H1 (cell line): ENCODE measurements at regions not wholly inside any gene's neighbourhood (a gene's known extent, or its start where the extent isn't known, plus 50 kb on each side); places are given as distances from the start of the nearest gene placed in this dataset.

Experiments
- CTCF ChIA-PET: fragments of 300-600 bp; sonication (Branson Sonifier 250); formaldehyde crosslinking; loops from one replicate; lab custom pipeline; 2021; ENCODE audit not compliant: partially characterized antibody; lab: Charles Lee
- POLR2A ChIA-PET: fragments of 300-600 bp; sonication (Branson Sonifier 250); formaldehyde crosslinking; loops from one replicate; lab custom pipeline; 2021; ENCODE audit warnings: inconsistent platforms; ENCODE audit not compliant: partially characterized antibody; lab: Charles Lee
- DNase-seq, 2 experiments: peaks; one replicate each; pipeline versions ENCODE4 v3.0.0 to v3.0.0-alpha.2; 2010 to 2022; ENCODE audit warnings: low spot score in 2 of 2, low read depth in 1 of 2, mixed read lengths in 1 of 2
- FAIRE-seq: peaks from 2 replicates; lab custom pipeline; 2011; peaks lifted over from hg19 to GRCh38; lab: Jason Lieb, UNC
- H2AFZ ChIP-seq: 2 replicates; pipeline ENCODE4 v1.8.1; 2012; ENCODE audit warnings: low read length, inconsistent platforms
- H2AK5ac ChIP-seq: 2 replicates; pipeline ENCODE4 v1.6.1; 2013; ENCODE audit warnings: low read depth, low read length
- H2BK120ac ChIP-seq: replicated peaks from 2 replicates; pipeline ENCODE3; 2013; ENCODE audit warnings: low read depth, low read length, inconsistent platforms
- H2BK12ac ChIP-seq: 2 replicates; pipeline ENCODE4 v1.6.1; 2013; ENCODE audit warnings: low read depth, low read length
- H2BK15ac ChIP-seq: 2 replicates; pipeline ENCODE4 v1.6.1; 2013; ENCODE audit warnings: low read length
- H2BK20ac ChIP-seq: 2 replicates; pipeline ENCODE4 v1.6.1; 2013; ENCODE audit warnings: low read length
- H2BK5ac ChIP-seq: 2 replicates; pipeline ENCODE4 v1.6.1; 2013; ENCODE audit warnings: low read depth, low read length
- H3K14ac ChIP-seq: 2 replicates; pipeline ENCODE4 v1.6.1; 2013; ENCODE audit warnings: inconsistent platforms; ENCODE audit not compliant: insufficient read length
- H3K18ac ChIP-seq: 2 replicates; pipeline ENCODE4 v1.6.1; 2013; ENCODE audit warnings: low read length; ENCODE audit errors: extremely low read depth
- H3K23ac ChIP-seq: 2 replicates; pipeline ENCODE4 v1.6.1; 2013; ENCODE audit warnings: inconsistent platforms; ENCODE audit not compliant: insufficient read length
- H3K23me2 ChIP-seq: 2 replicates; pipeline ENCODE4 v1.6.1; 2013; ENCODE audit warnings: low read depth, low read length
- H3K27ac ChIP-seq: 2 replicates; pipeline ENCODE4 v1.6.1; 2011; ENCODE audit warnings: low read depth, low read length, inconsistent platforms
- H3K27me3 ChIP-seq, 4 experiments: replicated peaks in 1 of 4; 1 replicate in 1 of 4; 2 replicates in 3 of 4; pipeline versions ENCODE4 v1.6.1 to v1.8.1; 2011 to 2013; ENCODE audit warnings: low read length in 3 of 4, mild to moderate bottlenecking in 3 of 4, inconsistent platforms in 2 of 4, mixed read lengths in 2 of 4, moderate library complexity in 1 of 4; ENCODE audit not compliant: control insufficient read depth in 3 of 4, insufficient read depth in 3 of 4; ENCODE audit errors: extremely low read depth in 1 of 4
- H3K36me3 ChIP-seq, 4 experiments: 2 replicates each; pipeline versions ENCODE4 v1.6.1 to v1.8.1; 2011 to 2013; ENCODE audit warnings: mild to moderate bottlenecking in 4 of 4, low read length in 3 of 4, moderate library complexity in 2 of 4, control low read depth in 1 of 4, inconsistent platforms in 1 of 4; ENCODE audit not compliant: insufficient read depth in 4 of 4, control insufficient read depth in 2 of 4
- H3K4ac ChIP-seq: replicated peaks from 2 replicates; pipeline ENCODE3; 2013; ENCODE audit warnings: low read length, low read depth, mixed read lengths, inconsistent platforms; ENCODE audit not compliant: insufficient read length
- H3K4me1 ChIP-seq, 4 experiments: replicated peaks in 1 of 4; 1 replicate in 1 of 4; 2 replicates in 3 of 4; pipeline versions ENCODE4 v1.6.1 to v1.8.1; 2011 to 2013; ENCODE audit warnings: low read length in 3 of 4, inconsistent platforms in 2 of 4, mixed read lengths in 1 of 4; ENCODE audit not compliant: insufficient read depth in 4 of 4, control insufficient read depth in 3 of 4
- H3K4me2 ChIP-seq, 2 experiments: 2 replicates each; pipeline versions ENCODE4 v1.6.1 to v1.8.1; 2011 to 2013; ENCODE audit warnings: low read depth in 2 of 2, low read length in 2 of 2, control low read depth in 1 of 2, inconsistent platforms in 1 of 2, mild to moderate bottlenecking in 1 of 2; ENCODE audit not compliant: insufficient read depth in 1 of 2
- H3K4me3 ChIP-seq, 4 experiments: fragments of 200-600, 300-600 bp in 1 of 4; sonication (generic), shearing (Covaris generic), sonication (Bioruptor Twin) in 1 of 4; 2 replicates each; pipeline versions ENCODE4 v1.5.1 to v1.8.1; 2011 to 2016; ENCODE audit warnings: low read length in 4 of 4, low read depth in 3 of 4, control low read depth in 2 of 4, inconsistent platforms in 2 of 4, mild to moderate bottlenecking in 2 of 4, mixed read lengths in 1 of 4, moderate library complexity in 1 of 4; ENCODE audit not compliant: insufficient read depth in 2 of 4; ENCODE audit errors: extremely low read depth in 1 of 4
- H3K56ac ChIP-seq: replicated peaks from 2 replicates; pipeline ENCODE3; 2013; ENCODE audit warnings: low read depth, mild to moderate bottlenecking, mixed read lengths, low read length, inconsistent platforms; ENCODE audit not compliant: insufficient read length
- H3K79me1 ChIP-seq: 2 replicates; pipeline ENCODE4 v1.6.1; 2013; ENCODE audit warnings: low read depth, low read length, control low read depth
- H3K79me2 ChIP-seq, 2 experiments: 2 replicates each; pipeline versions ENCODE4 v1.6.1 to v1.8.1; 2012 to 2013; ENCODE audit warnings: low read length in 2 of 2, mild to moderate bottlenecking in 2 of 2, inconsistent platforms in 1 of 2; ENCODE audit not compliant: insufficient read depth in 2 of 2, control insufficient read depth in 1 of 2
- H3K9ac ChIP-seq, 4 experiments: replicated peaks in 1 of 4; 1 replicate in 1 of 4; 2 replicates in 3 of 4; pipeline versions ENCODE4 v1.6.1 to v1.8.1; 2011 to 2013; ENCODE audit warnings: low read depth in 3 of 4, low read length in 3 of 4, control low read depth in 2 of 4, mild to moderate bottlenecking in 2 of 4, moderate library complexity in 2 of 4, inconsistent platforms in 1 of 4; ENCODE audit errors: extremely low read depth in 1 of 4
- H3K9me3 ChIP-seq, 2 experiments: 2 replicates each; pipeline versions ENCODE4 v1.6.1 to v1.8.1; 2012 to 2013; ENCODE audit warnings: mild to moderate bottlenecking in 2 of 2, moderate library complexity in 2 of 2, control low read depth in 1 of 2, inconsistent platforms in 1 of 2, low read depth in 1 of 2, low read length in 1 of 2, mixed read lengths in 1 of 2; ENCODE audit not compliant: insufficient read depth in 2 of 2
- H4K20me1 ChIP-seq, 2 experiments: replicated peaks in 1 of 2; 2 replicates each; pipeline versions ENCODE3 to v1.8.1; 2011 to 2013; ENCODE audit warnings: inconsistent platforms in 2 of 2, low read length in 2 of 2, mild to moderate bottlenecking in 1 of 2; ENCODE audit not compliant: insufficient read depth in 2 of 2, control insufficient read depth in 1 of 2
- H4K5ac ChIP-seq: 2 replicates; pipeline ENCODE4 v1.6.1; 2013; ENCODE audit warnings: low read length, low read depth, mixed read lengths, inconsistent platforms; ENCODE audit not compliant: insufficient read length
- H4K8ac ChIP-seq: 2 replicates; pipeline ENCODE4 v1.8.0; 2013; ENCODE audit warnings: mild to moderate bottlenecking, moderate library complexity, low read length, inconsistent platforms; ENCODE audit not compliant: insufficient read depth; ENCODE audit errors: extremely low read depth
- H4K91ac ChIP-seq: replicated peaks from 2 replicates; pipeline ENCODE3; 2013; ENCODE audit warnings: low read length, mixed read lengths, inconsistent platforms; ENCODE audit not compliant: insufficient read length
- BCL11A ChIP-seq, 2 experiments: IDR thresholded peaks; one replicate each; pipeline ENCODE4 v1.6.1; 2011; ENCODE audit warnings: low read depth in 2 of 2, low read length in 2 of 2, mild to moderate bottlenecking in 2 of 2
- BRCA1 ChIP-seq: IDR thresholded peaks from 2 replicates; pipeline ENCODE4 v1.6.1; 2012; ENCODE audit warnings: low read depth, low read length, improper control_type of control experiment
- CHD2 ChIP-seq: IDR thresholded peaks from 2 replicates; pipeline ENCODE4 v1.6.1; 2012; ENCODE audit warnings: low read length, improper control_type of control experiment
- CREB1 ChIP-seq: IDR thresholded peaks from 2 replicates; pipeline ENCODE4 v1.6.1; 2012; ENCODE audit warnings: inconsistent platforms
- HDAC2 ChIP-seq, 2 experiments: fragments of 300-600 bp in 1 of 2; sonication (generic) in 1 of 2; IDR thresholded peaks; 2 replicates each; pipeline ENCODE4 v1.6.1; 2011 to 2012; ENCODE audit warnings: low read depth in 2 of 2, low read length in 2 of 2, mild to moderate bottlenecking in 2 of 2, moderate library complexity in 2 of 2, borderline replicate concordance in 1 of 2, inconsistent platforms in 1 of 2
- KDM5A ChIP-seq: fragments of 200-600 bp; IDR thresholded peaks from 2 replicates; pipeline ENCODE4 v1.7.1; 2012; ENCODE audit warnings: mild to moderate bottlenecking, low read length, inconsistent platforms, mixed read lengths
- MAFK ChIP-seq: IDR thresholded peaks from 2 replicates; pipeline ENCODE4 v1.6.1; 2012; ENCODE audit warnings: low read depth, mild to moderate bottlenecking, improper control_type of control experiment, low read length
- NANOG ChIP-seq: IDR thresholded peaks from 2 replicates; pipeline ENCODE4 v1.6.1; 2011; ENCODE audit warnings: low read length, low read depth, mild to moderate bottlenecking, inconsistent platforms; ENCODE audit not compliant: insufficient read depth, poor library complexity, severe bottlenecking
- SAP30 ChIP-seq: fragments of 300-600 bp; sonication (generic); IDR thresholded peaks from 2 replicates; pipeline ENCODE4 v1.7.1; 2012; ENCODE audit warnings: low read length, moderate library complexity, mild to moderate bottlenecking, inconsistent platforms; ENCODE audit not compliant: insufficient read depth, insufficient replicate concordance
- SIX5 ChIP-seq: IDR thresholded peaks from 2 replicates; pipeline ENCODE4 v1.6.1; 2011; ENCODE audit warnings: mild to moderate bottlenecking, low read depth, low read length
- TAF7 ChIP-seq: optimal IDR thresholded peaks from 2 replicates; pipeline ENCODE3; 2011; ENCODE audit warnings: low read depth, mild to moderate bottlenecking, inconsistent platforms, low read length, moderate library complexity, borderline replicate concordance
- YY1 ChIP-seq: IDR thresholded peaks from 2 replicates; pipeline ENCODE4 v1.6.1; 2011; ENCODE audit warnings: low read depth, mild to moderate bottlenecking, low read length
- ZNF274 ChIP-seq: IDR thresholded peaks from 2 replicates; pipeline ENCODE4 v1.7.0; 2012; ENCODE audit warnings: low read length, borderline replicate concordance; ENCODE audit errors: extremely low read depth
- WGBS, 2 experiments: shearing (Covaris generic) in 1 of 2; methylation state at CpG; one replicate each; pipeline versions ENCODE4 v1.1.6 to v1.1.7; 2013 to 2015; ENCODE audit warnings: low lambda C conversion rate in 2 of 2, mixed read lengths in 2 of 2, inconsistent platforms in 1 of 2, low coverage in 1 of 2, missing lambda C conversion rate in 1 of 2; ENCODE audit not compliant: insufficient replicate concordance in 2 of 2, insufficient coverage in 1 of 2, insufficient read length in 1 of 2; ENCODE audit errors: extremely low coverage in 1 of 2, missing lambda C conversion rate in 1 of 2; 5-methylcytosine and 5-hydroxymethylcytosine counted together

DNA sequence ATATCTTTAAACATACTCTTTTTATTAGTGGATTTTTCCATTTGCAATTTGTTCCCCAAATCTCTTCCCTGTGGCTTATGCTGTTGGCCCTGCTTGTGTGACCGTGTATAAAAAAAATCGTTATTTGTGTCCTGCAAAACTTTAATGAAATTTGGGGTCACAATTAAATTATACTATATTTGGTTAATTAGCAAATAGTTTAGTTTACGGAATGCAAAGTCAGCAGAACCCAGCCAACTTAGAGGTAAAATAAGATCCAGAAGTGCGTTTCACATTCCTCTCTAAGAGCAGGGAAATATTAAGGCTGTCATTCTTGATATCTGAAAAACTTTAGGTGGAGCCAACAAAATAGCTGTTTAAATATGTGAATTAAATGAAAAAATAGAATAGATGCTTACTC lies 2023.5 kb upstream of the WWC1 start:
- WGBS, 2 experiments, result 86% methylated on average over 4 of the region's 4 CpGs; no CpG with 5 or more reads in 1 of the 2 experiments
- Histone ChIP-seq H3K4me3 (no peak overlapping the region), H3K23ac (no peak overlapping the region), H3K56ac (no peak overlapping the region), H3K23me2 (no peaks in the 10 kb centered on the region; the same call in 1 of the 2 replicates), H4K91ac (no peak overlapping the region), H2BK12ac (no peak overlapping the region), H3K4ac (no peak overlapping the region), H2AFZ (no peak overlapping the region), H2BK15ac (no peak overlapping the region), H2BK20ac (no peak overlapping the region), H3K27ac (no peak overlapping the region), H4K20me1 (no peaks in the 10 kb centered on the region), H3K9me3 (no peaks in the 10 kb centered on the region), H3K4me2 (no peak overlapping the region), H2BK5ac (no peak overlapping the region), H2BK120ac (no peak overlapping the region), H3K79me1 (no peaks in the 10 kb centered on the region), H4K8ac (no peak overlapping the region), H3K79me2 (no peaks in the 10 kb centered on the region), H3K9ac (no peak overlapping the region), H3K4me1 (peaks cover 0 to 6% (median 0%) of the 10 kb centered on the region in 4 experiments; a peak in 1 of 7 replicates), H2AK5ac (no peak overlapping the region), H4K5ac (no peak overlapping the region), H3K36me3 (no peaks in the 10 kb centered on the region), H3K27me3 (no peaks in the 10 kb centered on the region), H3K18ac (no peak overlapping the region), H3K14ac (no peak overlapping the region)
- FAIRE-seq (no peak), DNase-seq (no peak)
- CTCF ChIA-PET, result no interaction called here
- TF ChIP-seq ZNF274 (no peak), SIX5 (no peak), BRCA1 (no peak), CREB1 (no peak), YY1 (no peak), MAFK (no peak), BCL11A (IDR thresholded peaks at IDR 0.05; ENCODE audit: low read depth in 2 of 2, low read length in 2 of 2) (no peak), HDAC2 (IDR thresholded peaks at IDR 0.05; ENCODE audit: borderline replicate concordance in 1 of 2, low read depth in 2 of 2, low read length in 2 of 2) (no peak), CHD2 (no peak), TAF7 (no peak), SAP30 (no peak), NANOG (no peak), KDM5A (no peak)
- POLR2A ChIA-PET, result no interaction called here
